PC-9 (cell line): ENCODE measurements at regions not wholly inside any gene's neighbourhood (a gene's known extent, or its start where the extent isn't known, plus 50 kb on each side); places are given as distances from the start of the nearest gene placed in this dataset.

Experiments
- BruUV-seq: library from RNA; stranded (reverse); fragments of 400-500 nt; replicated peaks from 2 replicates; lab custom pipeline; 2021; lab: Mats Ljungman, UMichigan
- CTCF ChIA-PET: fragments of 300-600 bp; sonication (Branson Sonifier 250); formaldehyde crosslinking; loops from one replicate; lab custom pipeline; 2022; ENCODE audit warnings: antibody characterized with exemption; lab: Charles Lee
- POLR2A ChIA-PET: fragments of 300-600 bp; sonication (Branson Sonifier 250); formaldehyde crosslinking; loops from one replicate; lab custom pipeline; 2022; ENCODE audit warnings: antibody characterized with exemption; ENCODE audit not compliant: unreplicated experiment; lab: Charles Lee
- DNase-seq, 2 experiments: peaks; one replicate each; pipeline versions ENCODE4 v3.0.0 to v3.0.0-alpha.2; 2015 to 2022; ENCODE audit warnings: mixed read lengths in 1 of 2
- H2AFZ ChIP-seq: fragments of 200-600 bp; sonication (generic); 2 replicates; pipeline ENCODE4 v1.8.1; 2017; ENCODE audit warnings: antibody characterized with exemption
- H3F3A ChIP-seq: fragments of 200-600 bp; sonication (generic); 2 replicates; pipeline ENCODE4 v1.8.1; 2017; ENCODE audit warnings: antibody characterized with exemption, mild to moderate bottlenecking, low read depth; ENCODE audit not compliant: insufficient read depth
- H3K27ac ChIP-seq: fragments of 200-600 bp; sonication (generic); 2 replicates; pipeline ENCODE4 v1.6.1; 2016; ENCODE audit warnings: mixed run types
- H3K27me3 ChIP-seq: fragments of 200-600 bp; sonication (generic); 2 replicates; pipeline ENCODE4 v1.6.1; 2016; ENCODE audit warnings: low read depth, mixed run types; ENCODE audit not compliant: insufficient read depth
- H3K36me3 ChIP-seq: fragments of 200-600 bp; sonication (generic); 2 replicates; pipeline ENCODE4 v1.6.1; 2016; ENCODE audit warnings: low read depth, mixed run types
- H3K4me1 ChIP-seq: fragments of 200-600 bp; sonication (generic); replicated peaks from 2 replicates; pipeline ENCODE4 v1.6.1; 2016; ENCODE audit warnings: mixed run types; ENCODE audit not compliant: insufficient read depth
- H3K4me2 ChIP-seq: fragments of 200-600 bp; sonication (generic); 2 replicates; pipeline ENCODE4 v1.6.1; 2017; ENCODE audit warnings: mixed run types
- H3K4me3 ChIP-seq: fragments of 200-600 bp; sonication (generic); 2 replicates; pipeline ENCODE4 v1.6.1; 2016; ENCODE audit warnings: mixed run types
- H3K79me2 ChIP-seq: fragments of 200-600 bp; sonication (generic); 2 replicates; pipeline ENCODE4 v1.6.1; 2017; ENCODE audit warnings: low read depth, mixed run types
- H3K9me2 ChIP-seq: fragments of 200-600 bp; sonication (generic); 2 replicates; pipeline ENCODE4 v1.8.1; 2017; ENCODE audit warnings: mild to moderate bottlenecking; ENCODE audit not compliant: insufficient read depth
- H3K9me3 ChIP-seq: fragments of 200-600 bp; sonication (generic); 2 replicates; pipeline ENCODE4 v1.8.1; 2016; ENCODE audit warnings: low read depth; ENCODE audit not compliant: insufficient read depth
- H4K20me1 ChIP-seq: fragments of 200-600 bp; sonication (generic); 2 replicates; pipeline ENCODE4 v1.8.1; 2017; ENCODE audit not compliant: insufficient read depth
- CTCF ChIP-seq: fragments of 200-600 bp; sonication (generic); conservative IDR thresholded peaks from 2 replicates; pipeline ENCODE4 v1.6.1; 2017; ENCODE audit warnings: mixed run types, antibody characterized with exemption, mild to moderate bottlenecking, moderate library complexity
- EZH2 ChIP-seq: fragments of 200-600 bp; sonication (generic); IDR thresholded peaks from 2 replicates; pipeline ENCODE4 v1.8.0; 2017; ENCODE audit warnings: antibody characterized with exemption, low read depth
- intact Hi-C: fragments of 100-400 bp; cut with micrococcal nuclease; formaldehyde crosslinking; loops from one replicate; pipeline ENCODE4 v1.10.0; 2022; ENCODE audit not compliant: unreplicated experiment

GRCh38 chr3:135324301-135324700 lies 529.2 kb downstream of the EPHB1 start:
- no peaks in the 10 kb centered on the region for H3K79me2 ChIP-seq
- TF ChIP-seq EZH2, result no peak
- no peak for TF ChIP-seq CTCF
- H3K4me1 ChIP-seq, result no peaks in the 10 kb centered on the region
- ChIA-PET CTCF (no interaction called here), POLR2A (interaction anchor here (0.7 kb wide), 1 partner anchor 1125 kb away, joined by 4 read pairs; no protein-coding TSS in a partner anchor)
- H4K20me1 ChIP-seq, result no peaks in the 10 kb centered on the region
- no peaks in the 10 kb centered on the region for H3F3A ChIP-seq
- no TSS peak for BruUV-seq
- no peak overlapping the region for H2AFZ ChIP-seq
- no peak for DNase-seq
- no peaks in the 10 kb centered on the region for H3K9me3 ChIP-seq
- H3K4me2 ChIP-seq, result no peak overlapping the region
- no peaks in the 10 kb centered on the region for H3K9me2 ChIP-seq
- peaks cover 11% of the 10 kb centered on the region; the same call in 1 of the 2 replicates for H3K27me3 ChIP-seq
- no peak overlapping the region for H3K27ac ChIP-seq
- H3K4me3 ChIP-seq, result no peak overlapping the region
- no peaks in the 10 kb centered on the region for H3K36me3 ChIP-seq
- intact Hi-C loops, result no loop called here

- Histone ChIP-seq H3K9me3 (no peaks in the 10 kb centered on the region), H3K79me2 (no peaks in the 10 kb centered on the region), H3K27me3 (peaks cover 11% of the 10 kb centered on the region; the same call in 1 of the 2 replicates), H3F3A (no peaks in the 10 kb centered on the region), H2AFZ (no peak overlapping the region), H3K4me1 (no peaks in the 10 kb centered on the region), H3K9me2 (no peaks in the 10 kb centered on the region), H3K36me3 (no peaks in the 10 kb centered on the region), H3K4me2 (no peak overlapping the region), H3K27ac (no peak overlapping the region), H3K4me3 (no peak overlapping the region), H4K20me1 (no peaks in the 10 kb centered on the region)
- CTCF ChIA-PET, result no interaction called here
- POLR2A ChIA-PET, result no interaction called here
- no peak for TF ChIP-seq CTCF
- no peak for TF ChIP-seq EZH2
- BruUV-seq, result no TSS peak
- intact Hi-C loops, result no loop called here
- no peak for DNase-seq
These were observed 530.0 kb downstream of the EPHB1 start for GRCh38 chr3:135325096-135325495.

- H3K4me1 ChIP-seq, result no peaks in the 10 kb centered on the region
- no peak overlapping the region for H2AFZ ChIP-seq
- no peaks in the 10 kb centered on the region for H3K79me2 ChIP-seq
- ChIA-PET CTCF (no interaction called here), POLR2A (no interaction called here)
- no peaks in the 10 kb centered on the region for H3F3A ChIP-seq
- no peaks in the 10 kb centered on the region for H3K9me3 ChIP-seq
- H3K36me3 ChIP-seq, result no peaks in the 10 kb centered on the region
- no peak overlapping the region for H3K4me2 ChIP-seq
- no peak overlapping the region for H3K4me3 ChIP-seq
- TF ChIP-seq EZH2 (no peak), CTCF (no peak)
- intact Hi-C loops, result no loop called here
- no TSS peak for BruUV-seq
- no peak for DNase-seq
- no peak overlapping the region for H3K27ac ChIP-seq
- no peaks in the 10 kb centered on the region for H3K9me2 ChIP-seq
- H3K27me3 ChIP-seq, result peaks cover 11% of the 10 kb centered on the region; the same call in 1 of the 2 replicates
- H4K20me1 ChIP-seq, result no peaks in the 10 kb centered on the region
These were observed 530.7 kb downstream of the EPHB1 start for GRCh38 chr3:135325726-135326235.
